CD14-positive monocyte (primary cell): ENCODE measurements at regions not wholly inside any gene's neighbourhood (a gene's known extent, or its start where the extent isn't known, plus 50 kb on each side); places are given as distances from the start of the nearest gene placed in this dataset.

ENCODE experiments used
- DNase-seq, 3 donors: peaks; one replicate each; pipeline ENCODE4 v3.0.0-alpha.2; 2011 to 2022
- H2AFZ ChIP-seq: 2 replicates; pipeline ENCODE4 v1.6.0; 2012; ENCODE audit warnings: mild to moderate bottlenecking, low read depth, low read length, inconsistent platforms; ENCODE audit not compliant: insufficient read depth, poor library complexity, severe bottlenecking
- H3K27ac ChIP-seq, 2 donors: 1 replicate in 1 of 2; 2 replicates in 1 of 2; pipeline ENCODE4 v1.5.1; 2012 to 2013; ENCODE audit warnings: low read length in 2 of 2, control low read depth in 1 of 2, inconsistent platforms in 1 of 2, low read depth in 1 of 2, mild to moderate bottlenecking in 1 of 2
- H3K27me3 ChIP-seq, 2 donors: one replicate each; pipeline versions ENCODE4 v1.6.0 to v1.6.1; 2011 to 2013; ENCODE audit warnings: low read length in 2 of 2; ENCODE audit not compliant: control insufficient read depth in 2 of 2, insufficient read depth in 2 of 2
- H3K36me3 ChIP-seq, 2 donors: replicated peaks in 1 of 2; 1 replicate in 1 of 2; 2 replicates in 1 of 2; pipeline versions ENCODE4 v1.5.1 to v1.6.1; 2012 to 2013; ENCODE audit warnings: low read length in 2 of 2, control low read depth in 1 of 2, inconsistent platforms in 1 of 2, mild to moderate bottlenecking in 1 of 2; ENCODE audit not compliant: insufficient read depth in 2 of 2, control insufficient read depth in 1 of 2
- H3K4me1 ChIP-seq, 2 donors: 1 replicate in 1 of 2; 2 replicates in 1 of 2; pipeline versions ENCODE4 v1.5.1 to v1.6.1; 2012 to 2013; ENCODE audit warnings: low read length in 2 of 2, control low read depth in 1 of 2, inconsistent platforms in 1 of 2, mild to moderate bottlenecking in 1 of 2, moderate library complexity in 1 of 2; ENCODE audit not compliant: insufficient read depth in 2 of 2, control insufficient read depth in 1 of 2
- H3K4me2 ChIP-seq: replicated peaks from 2 replicates; pipeline ENCODE3; 2012; ENCODE audit warnings: low read length, moderate library complexity, mild to moderate bottlenecking; ENCODE audit not compliant: poor library complexity, severe bottlenecking; ENCODE audit errors: extremely low read depth
- H3K4me3 ChIP-seq, 3 experiments: fragments of 200-600 bp in 1 of 3; sonication (generic) in 1 of 3; replicated peaks in 1 of 3; 1 replicate in 2 of 3; 2 replicates in 1 of 3; pipeline ENCODE4 v1.5.1; 2011 to 2013; ENCODE audit warnings: low read length in 3 of 3, mild to moderate bottlenecking in 3 of 3, control low read depth in 2 of 3, low read depth in 2 of 3, inconsistent platforms in 1 of 3, moderate library complexity in 1 of 3
- H3K79me2 ChIP-seq: 2 replicates; pipeline ENCODE4 v1.6.0; 2012; ENCODE audit warnings: mild to moderate bottlenecking, control low read depth, inconsistent platforms, low read length, moderate library complexity; ENCODE audit not compliant: insufficient read depth
- H3K9ac ChIP-seq: 2 replicates; pipeline ENCODE4 v1.6.0; 2017; ENCODE audit warnings: low read length, mild to moderate bottlenecking; ENCODE audit not compliant: insufficient read depth, poor library complexity, severe bottlenecking
- H3K9me3 ChIP-seq, 2 donors: replicated peaks in 1 of 2; 1 replicate in 1 of 2; 2 replicates in 1 of 2; pipeline versions ENCODE4 v1.5.1 to v1.6.1; 2012 to 2013; ENCODE audit warnings: low read length in 2 of 2, control low read depth in 1 of 2; ENCODE audit not compliant: control insufficient read depth in 1 of 2, insufficient read depth in 1 of 2
- H4K20me1 ChIP-seq: 2 replicates; pipeline ENCODE4 v1.6.0; 2012; ENCODE audit warnings: mild to moderate bottlenecking, low read length, control low read depth, moderate library complexity; ENCODE audit not compliant: insufficient read depth
- H3K27ac Mint-ChIP-seq, 7 donors: one replicate each; pipeline ENCODE4 v1.8.0; 2020; ENCODE audit warnings: mild to moderate bottlenecking in 7 of 7, mixed read lengths in 7 of 7, moderate library complexity in 6 of 7, inconsistent platforms in 2 of 7
- H3K27me3 Mint-ChIP-seq, 3 donors: one replicate each; pipeline ENCODE4 v1.8.0; 2021 to 2022; ENCODE audit warnings: low read depth in 3 of 3, mild to moderate bottlenecking in 3 of 3, mixed read lengths in 3 of 3, moderate library complexity in 3 of 3, inconsistent platforms in 1 of 3
- H3K36me3 Mint-ChIP-seq, 2 donors: one replicate each; pipeline ENCODE4 v1.8.0; 2020; ENCODE audit warnings: mixed read lengths in 2 of 2, inconsistent platforms in 1 of 2, mild to moderate bottlenecking in 1 of 2
- H3K4me1 Mint-ChIP-seq: one replicate; pipeline ENCODE4 v1.8.0; 2020; ENCODE audit warnings: mild to moderate bottlenecking, mixed read lengths
- H3K4me3 Mint-ChIP-seq, 2 donors: one replicate each; pipeline ENCODE4 v1.8.0; 2020; ENCODE audit warnings: mild to moderate bottlenecking in 2 of 2, mixed read lengths in 2 of 2, moderate library complexity in 1 of 2
- H3K9me3 Mint-ChIP-seq, 7 donors: one replicate each; pipeline ENCODE4 v1.8.0; 2020 to 2022; ENCODE audit warnings: mixed read lengths in 7 of 7, mild to moderate bottlenecking in 6 of 7, moderate library complexity in 6 of 7, inconsistent platforms in 2 of 7
- WGBS: methylation state at CpG from one replicate; pipeline ENCODE4 v1.1.5; 2013; ENCODE audit warnings: missing lambda C conversion rate; ENCODE audit not compliant: insufficient coverage; 5-methylcytosine and 5-hydroxymethylcytosine counted together
- intact Hi-C, 2 donors: fragments of 100-400 bp; cut with micrococcal nuclease; formaldehyde crosslinking; loops; one replicate each; pipeline versions ENCODE4 v1.15.0 to v1.15.1; 2023
- TF ChIP-seq, protein P1 (sequence below): fragments of 200-600 bp; IDR thresholded peaks from one replicate; pipeline ENCODE4 v1.8.0; 2022; ENCODE audit warnings: antibody characterized with exemption, mild to moderate bottlenecking

DNA sequence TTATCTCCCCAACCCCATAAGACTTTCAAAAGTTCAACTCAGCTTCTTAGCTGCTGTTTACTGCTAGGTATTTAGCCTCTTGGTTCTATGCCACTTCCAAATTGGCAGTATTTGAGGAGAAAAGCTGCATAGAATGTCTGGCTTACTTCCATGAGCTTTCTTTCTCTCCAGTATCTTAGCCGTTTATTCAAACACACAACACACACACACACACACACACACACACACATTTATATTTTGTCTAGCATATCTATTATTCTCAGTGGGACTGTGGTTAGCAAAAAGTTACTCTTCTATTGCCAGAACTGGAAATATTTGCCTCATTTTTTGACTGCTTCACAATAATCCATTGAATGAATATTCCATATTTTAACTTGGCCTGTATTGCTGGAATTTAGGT lies 634.2 kb upstream of the IMPG1 start:
- no peak overlapping the region for H3K27ac Mint-ChIP-seq
- peaks cover 0 to 4% (median 0%) of the 10 kb centered on the region in 7 donors for H3K9me3 Mint-ChIP-seq
- Histone ChIP-seq H3K27ac (no peak overlapping the region), H3K4me2 (no peak overlapping the region), H4K20me1 (no peaks in the 10 kb centered on the region), H3K79me2 (no peaks in the 10 kb centered on the region), H3K9me3 (no peaks in the 10 kb centered on the region), H3K36me3 (no peaks in the 10 kb centered on the region), H3K4me3 (no peak overlapping the region), H2AFZ (no peak overlapping the region), H3K9ac (no peak overlapping the region), H3K27me3 (no peaks in the 10 kb centered on the region), H3K4me1 (no peaks in the 10 kb centered on the region)
- TF ChIP-seq, protein P1, sequence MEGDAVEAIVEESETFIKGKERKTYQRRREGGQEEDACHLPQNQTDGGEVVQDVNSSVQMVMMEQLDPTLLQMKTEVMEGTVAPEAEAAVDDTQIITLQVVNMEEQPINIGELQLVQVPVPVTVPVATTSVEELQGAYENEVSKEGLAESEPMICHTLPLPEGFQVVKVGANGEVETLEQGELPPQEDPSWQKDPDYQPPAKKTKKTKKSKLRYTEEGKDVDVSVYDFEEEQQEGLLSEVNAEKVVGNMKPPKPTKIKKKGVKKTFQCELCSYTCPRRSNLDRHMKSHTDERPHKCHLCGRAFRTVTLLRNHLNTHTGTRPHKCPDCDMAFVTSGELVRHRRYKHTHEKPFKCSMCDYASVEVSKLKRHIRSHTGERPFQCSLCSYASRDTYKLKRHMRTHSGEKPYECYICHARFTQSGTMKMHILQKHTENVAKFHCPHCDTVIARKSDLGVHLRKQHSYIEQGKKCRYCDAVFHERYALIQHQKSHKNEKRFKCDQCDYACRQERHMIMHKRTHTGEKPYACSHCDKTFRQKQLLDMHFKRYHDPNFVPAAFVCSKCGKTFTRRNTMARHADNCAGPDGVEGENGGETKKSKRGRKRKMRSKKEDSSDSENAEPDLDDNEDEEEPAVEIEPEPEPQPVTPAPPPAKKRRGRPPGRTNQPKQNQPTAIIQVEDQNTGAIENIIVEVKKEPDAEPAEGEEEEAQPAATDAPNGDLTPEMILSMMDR = no peak
- no CpG with 5 or more reads among the region's 1 CpG for WGBS
- H3K4me1 Mint-ChIP-seq = no peaks in the 10 kb centered on the region
- no peak for DNase-seq
- H3K27me3 Mint-ChIP-seq = peaks cover 0 to 2% (median 0%) of the 10 kb centered on the region in 3 donors
- no peaks in the 10 kb centered on the region for H3K36me3 Mint-ChIP-seq
- no peak overlapping the region for H3K4me3 Mint-ChIP-seq
- intact Hi-C loops = no loop called here

DNA sequence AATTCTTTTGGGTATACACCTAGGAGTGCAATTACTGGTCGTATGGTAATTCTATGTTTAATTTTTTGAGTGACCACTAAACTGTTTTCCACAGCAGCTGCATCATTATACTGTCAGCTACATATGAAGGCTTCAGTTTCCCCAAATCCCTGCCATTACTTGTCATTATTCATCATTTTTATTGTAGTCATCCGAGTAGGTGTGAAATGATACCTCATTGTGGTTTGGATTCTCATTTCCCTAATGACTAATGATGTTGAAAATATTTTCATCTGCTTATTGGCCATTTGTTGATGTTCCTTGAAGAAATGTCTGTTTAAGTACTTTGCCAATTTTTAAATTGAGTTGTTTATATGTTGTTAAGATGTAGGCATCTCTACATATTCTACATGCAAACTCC lies 633.6 kb upstream of the IMPG1 start:
- Histone ChIP-seq H3K27ac (no peak overlapping the region), H3K4me2 (no peak overlapping the region), H3K9me3 (no peaks in the 10 kb centered on the region), H3K4me1 (no peaks in the 10 kb centered on the region), H3K27me3 (no peaks in the 10 kb centered on the region), H2AFZ (no peak overlapping the region), H3K36me3 (no peaks in the 10 kb centered on the region), H3K4me3 (no peak overlapping the region), H3K9ac (no peak overlapping the region), H3K79me2 (no peaks in the 10 kb centered on the region), H4K20me1 (no peaks in the 10 kb centered on the region)
- Mint-ChIP-seq H3K4me3 (no peak overlapping the region), H3K27ac (no peak overlapping the region), H3K9me3 (peaks cover 0 to 4% (median under 1%) of the 10 kb centered on the region in 7 donors), H3K4me1 (no peaks in the 10 kb centered on the region), H3K36me3 (no peaks in the 10 kb centered on the region), H3K27me3 (peaks cover 0 to 2% (median 0%) of the 10 kb centered on the region in 3 donors)
- intact Hi-C loops = no loop called here
- TF ChIP-seq, protein P1 = no peak
- WGBS = no CpG with 5 or more reads among the region's 2 CpGs
- DNase-seq = no peak
